ENCODE measurements at regions not wholly inside any gene's neighbourhood (a gene's known extent, or its start where the extent isn't known, plus 50 kb on each side); places are given as distances from the start of the nearest gene placed in this dataset.

GRCh38 chr1:118303534-118303933 is 118.5 kb upstream of the SPAG17 start:
- Histone ChIP-seq H3K27ac (ENCODE audit: low read length) (no peak overlapping the region), H2AFZ (ENCODE audit: low read depth, low read length) (no peak overlapping the region), H3K79me2 (ENCODE audit: insufficient read depth, low read length) (no peaks in the 10 kb centered on the region), H3K4me2 (ENCODE audit: insufficient read depth, low read length) (no peak overlapping the region), H3K9me3 (ENCODE audit: insufficient read depth, low read length, severe bottlenecking) (no peaks in the 10 kb centered on the region), H3K4me3 (ENCODE audit: low read depth in 1 of 2, low read length in 2 of 2) (no peak overlapping the region), H3K4me1 (ENCODE audit: insufficient read depth, low read length) (no peaks in the 10 kb centered on the region), H3K27me3 (ENCODE audit: insufficient read depth, low read length, poor library complexity) (peaks cover 5% of the 10 kb centered on the region), H4K20me1 (ENCODE audit: insufficient read depth, low read length) (no peaks in the 10 kb centered on the region), H3K9ac (ENCODE audit: low read depth, low read length) (no peak overlapping the region), H3K36me3 (ENCODE audit: insufficient read depth, low read length) (no peaks in the 10 kb centered on the region)
- ATAC-seq (ENCODE audit: insufficient read depth, low read depth): no peak
- no peak for DNase-seq
- TF ChIP-seq CTCF (IDR thresholded peaks at IDR 0.05; ENCODE audit: borderline replicate concordance, extremely low read depth, low read length, poor library complexity, severe bottlenecking): no peak
- no peak for TF ChIP-seq EZH2 (IDR thresholded peaks at IDR 0.05; ENCODE audit: borderline replicate concordance, low read depth, low read length, severe bottlenecking)

DNA sequence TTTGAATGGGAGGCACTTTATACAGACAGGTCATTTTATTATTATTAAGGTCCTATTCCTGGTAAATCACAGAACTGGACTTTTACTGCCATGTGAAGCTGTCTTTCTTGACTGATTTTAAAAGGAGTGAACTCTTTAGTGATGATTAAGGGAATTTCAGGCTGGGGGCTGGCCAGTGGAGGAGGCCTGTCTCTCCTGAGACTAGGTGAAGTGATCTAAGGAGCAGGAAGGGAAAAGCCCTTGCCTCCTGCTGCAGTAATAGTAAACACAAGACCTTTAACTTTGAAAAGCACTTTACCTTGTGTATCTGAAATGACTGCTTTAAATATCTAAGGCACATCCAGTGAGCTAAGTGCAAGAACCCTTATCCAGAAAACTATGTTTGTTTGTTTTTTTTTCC is 118.0 kb upstream of the SPAG17 start:
- Histone ChIP-seq H3K9ac (ENCODE audit: low read depth, low read length) (no peak overlapping the region), H3K27ac (ENCODE audit: low read length) (no peak overlapping the region), H3K9me3 (ENCODE audit: insufficient read depth, low read length, severe bottlenecking) (no peaks in the 10 kb centered on the region), H3K4me2 (ENCODE audit: insufficient read depth, low read length) (no peak overlapping the region), H3K4me3 (ENCODE audit: low read depth in 1 of 2, low read length in 2 of 2) (no peak overlapping the region), H3K36me3 (ENCODE audit: insufficient read depth, low read length) (no peaks in the 10 kb centered on the region), H3K27me3 (ENCODE audit: insufficient read depth, low read length, poor library complexity) (peaks cover 5% of the 10 kb centered on the region), H3K4me1 (ENCODE audit: insufficient read depth, low read length) (no peaks in the 10 kb centered on the region), H2AFZ (ENCODE audit: low read depth, low read length) (no peak overlapping the region), H3K79me2 (ENCODE audit: insufficient read depth, low read length) (no peaks in the 10 kb centered on the region), H4K20me1 (ENCODE audit: insufficient read depth, low read length) (no peaks in the 10 kb centered on the region)
- TF ChIP-seq CTCF (IDR thresholded peaks at IDR 0.05; ENCODE audit: borderline replicate concordance, extremely low read depth, low read length, poor library complexity, severe bottlenecking) (no peak), EZH2 (IDR thresholded peaks at IDR 0.05; ENCODE audit: borderline replicate concordance, low read depth, low read length, severe bottlenecking) (no peak)
- DNase-seq (no peak), ATAC-seq (ENCODE audit: insufficient read depth, low read depth) (no peak)

GRCh38 chr1:118302145-118302544 is 117.1 kb upstream of the SPAG17 start:
- DNase-seq: no peak
- Histone ChIP-seq H2AFZ (ENCODE audit: low read depth, low read length) (no peak overlapping the region), H3K36me3 (ENCODE audit: insufficient read depth, low read length) (no peaks in the 10 kb centered on the region), H3K4me2 (ENCODE audit: insufficient read depth, low read length) (no peak overlapping the region), H4K20me1 (ENCODE audit: insufficient read depth, low read length) (no peaks in the 10 kb centered on the region), H3K27me3 (ENCODE audit: insufficient read depth, low read length, poor library complexity) (peaks cover 5% of the 10 kb centered on the region), H3K79me2 (ENCODE audit: insufficient read depth, low read length) (no peaks in the 10 kb centered on the region), H3K27ac (ENCODE audit: low read length) (no peak overlapping the region), H3K4me1 (ENCODE audit: insufficient read depth, low read length) (no peaks in the 10 kb centered on the region), H3K9ac (ENCODE audit: low read depth, low read length) (no peak overlapping the region), H3K4me3 (ENCODE audit: low read depth in 1 of 2, low read length in 2 of 2) (no peak overlapping the region), H3K9me3 (ENCODE audit: insufficient read depth, low read length, severe bottlenecking) (no peaks in the 10 kb centered on the region)
- TF ChIP-seq EZH2 (IDR thresholded peaks at IDR 0.05; ENCODE audit: borderline replicate concordance, low read depth, low read length, severe bottlenecking): no peak
- TF ChIP-seq CTCF (IDR thresholded peaks at IDR 0.05; ENCODE audit: borderline replicate concordance, extremely low read depth, low read length, poor library complexity, severe bottlenecking): no peak
- no peak for ATAC-seq (ENCODE audit: insufficient read depth, low read depth)

DNA sequence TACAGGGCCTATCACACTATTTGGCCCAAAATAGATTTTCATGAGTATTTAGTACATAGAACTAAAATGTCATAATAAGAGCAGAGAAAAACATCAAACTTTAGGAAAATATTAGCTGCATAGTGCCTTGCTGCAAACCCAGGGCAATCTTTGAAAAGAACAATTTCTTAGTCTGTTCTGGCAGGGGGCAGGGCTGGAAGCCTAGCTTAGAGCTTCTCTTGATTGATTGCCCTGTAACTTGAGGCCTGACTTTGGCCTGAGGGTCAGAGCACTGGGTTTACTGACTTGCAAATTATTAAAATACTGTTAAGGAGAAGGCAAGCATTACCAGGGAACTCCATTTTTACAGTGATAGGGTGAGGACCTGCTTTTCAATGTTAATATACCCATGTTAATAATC is 115.8 kb upstream of the SPAG17 start:
- no peak for DNase-seq
- no peak overlapping the region for H3K4me3 ChIP-seq (ENCODE audit: low read depth in 1 of 2, low read length in 2 of 2)
- no peak for ATAC-seq (ENCODE audit: insufficient read depth, low read depth)

More for the DNA sequence above, 115.8 kb upstream of the SPAG17 start:
- no peak overlapping the region for H3K9ac ChIP-seq (ENCODE audit: low read depth, low read length)
- no peaks in the 10 kb centered on the region for H3K36me3 ChIP-seq (ENCODE audit: insufficient read depth, low read length)
- H3K27me3 ChIP-seq (ENCODE audit: insufficient read depth, low read length, poor library complexity): no peaks in the 10 kb centered on the region
- H3K4me2 ChIP-seq (ENCODE audit: insufficient read depth, low read length): no peak overlapping the region
- no peak for TF ChIP-seq CTCF (IDR thresholded peaks at IDR 0.05; ENCODE audit: borderline replicate concordance, extremely low read depth, low read length, poor library complexity, severe bottlenecking)
- no peak for TF ChIP-seq EZH2 (IDR thresholded peaks at IDR 0.05; ENCODE audit: borderline replicate concordance, low read depth, low read length, severe bottlenecking)
- no peak overlapping the region for H2AFZ ChIP-seq (ENCODE audit: low read depth, low read length)
- no peaks in the 10 kb centered on the region for H3K4me1 ChIP-seq (ENCODE audit: insufficient read depth, low read length)
- no peaks in the 10 kb centered on the region for H3K9me3 ChIP-seq (ENCODE audit: insufficient read depth, low read length, severe bottlenecking)
- no peaks in the 10 kb centered on the region for H3K79me2 ChIP-seq (ENCODE audit: insufficient read depth, low read length)
- H3K27ac ChIP-seq (ENCODE audit: low read length): no peak overlapping the region
- H4K20me1 ChIP-seq (ENCODE audit: insufficient read depth, low read length): no peaks in the 10 kb centered on the region

All from DND-41 (cell line).